AG09319 (cell line): ENCODE measurements at regions not wholly inside any gene's neighbourhood (a gene's known extent, or its start where the extent isn't known, plus 50 kb on each side); places are given as distances from the start of the nearest gene placed in this dataset.

Experiments used
- DNase-seq: peaks from one replicate; pipeline ENCODE4 v3.0.0-alpha.2; 2010; ENCODE audit warnings: low read depth; ENCODE audit errors: extremely low read depth
- CTCF ChIP-seq: IDR thresholded peaks from 2 replicates; pipeline ENCODE4 v1.5.1; 2011; ENCODE audit warnings: low read depth, mild to moderate bottlenecking, inconsistent platforms, low read length, moderate library complexity

- no peak for TF ChIP-seq CTCF
- no peak for DNase-seq
These were observed 168.7 kb upstream of the NR5A2 start for GRCh38 chr1:199858856-199859255.

- peak; percentile 41 for DNase-seq
- no peak for TF ChIP-seq CTCF
These were observed 168.0 kb upstream of the NR5A2 start for GRCh38 chr1:199859491-199859933.

- no peak for DNase-seq
- TF ChIP-seq CTCF, result no peak
These were observed 166.3 kb upstream of the NR5A2 start for GRCh38 chr1:199861020-199861795.

GRCh38 chr1:199862047-199862446 is 165.5 kb upstream of the NR5A2 start:
- TF ChIP-seq CTCF, result no peak
- DNase-seq, result no peak

GRCh38 chr1:199866210-199866617 is 161.3 kb upstream of the NR5A2 start:
- no peak for TF ChIP-seq CTCF
- DNase-seq, result no peak

- no peak for DNase-seq
- TF ChIP-seq CTCF, result no peak
These were observed 159.9 kb upstream of the NR5A2 start for GRCh38 chr1:199867601-199868000.

- TF ChIP-seq CTCF, result no peak
- DNase-seq, result no peak
These were observed 158.7 kb upstream of the NR5A2 start for GRCh38 chr1:199868777-199869176.
